Nephron (organoid): ENCODE measurements at regions not wholly inside any gene's neighbourhood (a gene's known extent, or its start where the extent isn't known, plus 50 kb on each side); places are given as distances from the start of the nearest gene placed in this dataset.
"Not testable (repeated sequence)": the region's sequence is repeated elsewhere in the genome, so short reads cannot be mapped to it uniquely, and the experiment has no call there.

Source experiments
- H3K27ac Mint-ChIP-seq, 3 experiments: 2 replicates each; pipeline ENCODE4 v1.8.0; 2020; ENCODE audit warnings: mixed read lengths in 3 of 3, mild to moderate bottlenecking in 2 of 3, moderate library complexity in 1 of 3
- H3K27me3 Mint-ChIP-seq: 2 replicates; pipeline ENCODE4 v1.8.0; 2021; ENCODE audit warnings: low read depth, mild to moderate bottlenecking, moderate library complexity, mixed read lengths
- H3K36me3 Mint-ChIP-seq: 2 replicates; pipeline ENCODE4 v1.8.0; 2020; ENCODE audit warnings: low read depth, mixed read lengths
- H3K4me1 Mint-ChIP-seq: 2 replicates; pipeline ENCODE4 v1.8.0; 2020; ENCODE audit warnings: mixed read lengths
- H3K4me3 Mint-ChIP-seq, 3 experiments: 2 replicates each; pipeline ENCODE4 v1.8.0; 2020; ENCODE audit warnings: mild to moderate bottlenecking in 3 of 3, mixed read lengths in 3 of 3, moderate library complexity in 2 of 3
- H3K9me3 Mint-ChIP-seq: 2 replicates; pipeline ENCODE4 v1.8.0; 2020; ENCODE audit warnings: mixed read lengths
- CTCF ChIP-seq, 3 experiments: fragments of 200-600 bp; sonication (generic); IDR thresholded peaks; one replicate each; pipeline ENCODE4 v1.5.0; 2021; ENCODE audit warnings: antibody characterized with exemption in 3 of 3; ENCODE audit not compliant: unreplicated experiment in 3 of 3

- TF ChIP-seq CTCF (IDR thresholded peaks at IDR 0.05; ENCODE audit: unreplicated experiment in 3 of 3), result no peak
- H3K4me1 Mint-ChIP-seq, result no peaks in the 10 kb centered on the region
Observed at GRCh38 chr13:43946281-43946680, 66.6 kb downstream of the LACC1 start.

GRCh38 chr13:43947897-43948458, 68.3 kb downstream of the LACC1 start:
- TF ChIP-seq CTCF (IDR thresholded peaks at IDR 0.05; ENCODE audit: unreplicated experiment in 3 of 3), result no peak
- Mint-ChIP-seq H3K27me3 (peaks cover 3% of the 10 kb centered on the region), H3K4me1 (no peaks in the 10 kb centered on the region), H3K27ac (no peak overlapping the region), H3K4me3 (no peak overlapping the region), H3K9me3 (peaks cover 9% of the 10 kb centered on the region), H3K36me3 (no peaks in the 10 kb centered on the region)

More at GRCh38 chr13:43946281-43946680, 66.6 kb downstream of the LACC1 start:
- peaks cover 9% of the 10 kb centered on the region for H3K9me3 Mint-ChIP-seq
- no peak overlapping the region for H3K27ac Mint-ChIP-seq
- no peaks in the 10 kb centered on the region for H3K36me3 Mint-ChIP-seq
- H3K4me3 Mint-ChIP-seq, result no peak overlapping the region
- peaks cover 3% of the 10 kb centered on the region for H3K27me3 Mint-ChIP-seq

GRCh38 chr13:43953370-43953769, 73.7 kb downstream of the LACC1 start:
- Mint-ChIP-seq H3K4me1 (peaks cover 6% of the 10 kb centered on the region), H3K4me3 (no peak overlapping the region), H3K9me3 (peaks cover 4% of the 10 kb centered on the region), H3K27me3 (peaks cover 3% of the 10 kb centered on the region), H3K36me3 (no peaks in the 10 kb centered on the region), H3K27ac (no peak overlapping the region)
- TF ChIP-seq CTCF (IDR thresholded peaks at IDR 0.05; ENCODE audit: unreplicated experiment in 3 of 3), result no peak

- not testable (repeated sequence) for H3K4me3 Mint-ChIP-seq
Observed at GRCh38 chr13:43956975-43957374, 77.3 kb downstream of the LACC1 start.

DNA sequence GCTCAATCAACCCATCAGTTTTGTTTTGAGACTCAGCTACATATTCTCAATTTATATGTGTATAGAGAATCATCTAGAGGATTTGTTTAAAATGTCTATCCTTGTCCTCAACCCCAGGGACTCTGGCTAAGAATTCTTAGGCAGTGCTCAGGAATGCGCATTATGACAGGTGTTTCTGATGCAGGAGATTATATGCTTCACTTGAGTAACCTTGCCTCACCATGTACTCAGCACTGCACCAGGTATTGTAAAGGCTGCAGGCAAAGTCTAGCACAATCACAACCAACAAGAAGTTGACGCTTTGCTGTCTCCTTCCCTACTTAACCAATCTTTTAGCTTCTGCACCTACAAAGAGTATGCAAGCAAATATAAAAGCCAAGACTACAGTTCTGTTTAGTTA, 79.6 kb downstream of the LACC1 start:
- H3K4me3 Mint-ChIP-seq, result no peak overlapping the region
- H3K4me1 Mint-ChIP-seq, result peaks cover 10% of the 10 kb centered on the region
- H3K36me3 Mint-ChIP-seq, result no peaks in the 10 kb centered on the region
- H3K27ac Mint-ChIP-seq, result no peak overlapping the region
- H3K27me3 Mint-ChIP-seq, result peaks cover 3% of the 10 kb centered on the region
- H3K9me3 Mint-ChIP-seq, result no peaks in the 10 kb centered on the region
- TF ChIP-seq CTCF (IDR thresholded peaks at IDR 0.05; ENCODE audit: unreplicated experiment in 3 of 3), result no peak

More at GRCh38 chr13:43956975-43957374, 77.3 kb downstream of the LACC1 start:
- H3K36me3 Mint-ChIP-seq, H3K27me3 Mint-ChIP-seq, H3K9me3 Mint-ChIP-seq, H3K27ac Mint-ChIP-seq: not testable (repeated sequence)
- peaks cover 10% of the 10 kb centered on the region for H3K4me1 Mint-ChIP-seq

- TF ChIP-seq CTCF (IDR thresholded peaks at IDR 0.05; ENCODE audit: unreplicated experiment in 3 of 3), result no peak
- Mint-ChIP-seq H3K9me3 (no peaks in the 10 kb centered on the region), H3K4me3 (no peak overlapping the region), H3K27ac (no peak overlapping the region), H3K36me3 (no peaks in the 10 kb centered on the region), H3K27me3 (peaks cover 3% of the 10 kb centered on the region), H3K4me1 (peaks cover 10% of the 10 kb centered on the region)
Observed at GRCh38 chr13:43961909-43962308, 82.2 kb downstream of the LACC1 start.
